Activated CD8-positive, alpha-beta T cell treated with anti-CD3 and anti-CD28 coated beads, Interleukin-2, amount 10 ng/mL, durations not matched to agents 7 days and 5 days (primary cell): ENCODE measurements at regions not wholly inside any gene's neighbourhood (a gene's known extent, or its start where the extent isn't known, plus 50 kb on each side); places are given as distances from the start of the nearest gene placed in this dataset.
"Not testable (repeated sequence)": the region's sequence is repeated elsewhere in the genome, so short reads cannot be mapped to it uniquely, and the experiment has no call there.

Source experiments
- ATAC-seq: fragments of 150-1000 bp; cut with Tn5 transposase; one replicate; pipeline ENCODE4 v1.10.0; 2021; ENCODE audit warnings: moderate library complexity
- CTCF ChIA-PET: fragments of 350-600 bp; sonication (Branson Sonifier 250); formaldehyde crosslinking; loops from one replicate; lab custom pipeline; 2021; ENCODE audit warnings: antibody characterized with exemption; lab: Charles Lee
- POLR2A ChIA-PET: fragments of 350-600 bp; sonication (Branson Sonifier 250); formaldehyde crosslinking; loops from one replicate; lab custom pipeline; 2021; ENCODE audit warnings: antibody characterized with exemption; lab: Charles Lee
- DNase-seq: peaks from one replicate; pipeline ENCODE4 v3.0.0-alpha.2; 2020
- H3K27ac Mint-ChIP-seq: one replicate; pipeline ENCODE4 v1.8.0; 2021; ENCODE audit warnings: mild to moderate bottlenecking, mixed read lengths
- H3K27me3 Mint-ChIP-seq: one replicate; pipeline ENCODE4 v1.8.0; 2021; ENCODE audit warnings: low read depth, mixed read lengths
- H3K36me3 Mint-ChIP-seq: one replicate; pipeline ENCODE4 v1.8.0; 2021; ENCODE audit warnings: low read depth, mixed read lengths
- H3K4me1 Mint-ChIP-seq: one replicate; pipeline ENCODE4 v1.8.0; 2021; ENCODE audit warnings: low read depth, mixed read lengths
- H3K4me3 Mint-ChIP-seq: one replicate; pipeline ENCODE4 v1.8.0; 2021; ENCODE audit warnings: mild to moderate bottlenecking, mixed read lengths
- H3K9me3 Mint-ChIP-seq: one replicate; pipeline ENCODE4 v1.8.0; 2022; ENCODE audit warnings: mixed read lengths; ENCODE audit not compliant: insufficient read depth

GRCh38 chr17:26881195-26881594 is 412.7 kb upstream of the WSB1 start:
- H3K9me3 Mint-ChIP-seq, H3K4me1 Mint-ChIP-seq, ATAC-seq, DNase-seq, H3K36me3 Mint-ChIP-seq, H3K27me3 Mint-ChIP-seq, H3K4me3 Mint-ChIP-seq, CTCF ChIA-PET, H3K27ac Mint-ChIP-seq, POLR2A ChIA-PET: not testable (repeated sequence)

- H3K27me3 Mint-ChIP-seq, H3K36me3 Mint-ChIP-seq, CTCF ChIA-PET, DNase-seq, H3K9me3 Mint-ChIP-seq, H3K27ac Mint-ChIP-seq, H3K4me1 Mint-ChIP-seq, H3K4me3 Mint-ChIP-seq, POLR2A ChIA-PET: not testable (repeated sequence)
- ATAC-seq, result peak; percentile 51
Measured at GRCh38 chr17:26882097-26882761, 411.7 kb upstream of the WSB1 start.

- H3K27ac Mint-ChIP-seq, H3K27me3 Mint-ChIP-seq, H3K4me1 Mint-ChIP-seq, POLR2A ChIA-PET, H3K4me3 Mint-ChIP-seq, H3K36me3 Mint-ChIP-seq, CTCF ChIA-PET, H3K9me3 Mint-ChIP-seq, DNase-seq: not testable (repeated sequence)
- peak; percentile 30 for ATAC-seq
Measured at GRCh38 chr17:26883878-26884740, 409.8 kb upstream of the WSB1 start.

GRCh38 chr17:26884741-26885059 is 409.2 kb upstream of the WSB1 start:
- H3K4me3 Mint-ChIP-seq, H3K27ac Mint-ChIP-seq, DNase-seq, H3K36me3 Mint-ChIP-seq, H3K4me1 Mint-ChIP-seq, POLR2A ChIA-PET, H3K27me3 Mint-ChIP-seq, CTCF ChIA-PET, ATAC-seq, H3K9me3 Mint-ChIP-seq: not testable (repeated sequence)

- ATAC-seq, POLR2A ChIA-PET, H3K27ac Mint-ChIP-seq, H3K36me3 Mint-ChIP-seq, H3K9me3 Mint-ChIP-seq, H3K27me3 Mint-ChIP-seq, H3K4me1 Mint-ChIP-seq, H3K4me3 Mint-ChIP-seq: not testable (repeated sequence)
- CTCF ChIA-PET, result interaction anchor here (1.1 kb wide), 1 partner anchor 965 kb away, joined by 3 read pairs; no protein-coding TSS in a partner anchor
- peak; percentile 30 for DNase-seq
Measured at GRCh38 chr17:26885244-26885970, 408.5 kb upstream of the WSB1 start.
